Glutamatergic neuron (in vitro differentiated cells): ENCODE measurements at regions not wholly inside any gene's neighbourhood (a gene's known extent, or its start where the extent isn't known, plus 50 kb on each side); places are given as distances from the start of the nearest gene placed in this dataset.

Experiments
- DNase-seq: peaks from one replicate; pipeline ENCODE4 v3.0.0; 2022
- H3K27ac Mint-ChIP-seq: one replicate; pipeline ENCODE4 v1.8.0; 2020; ENCODE audit warnings: mild to moderate bottlenecking, mixed read lengths, inconsistent platforms; ENCODE audit not compliant: unreplicated experiment
- H3K27me3 Mint-ChIP-seq: one replicate; pipeline ENCODE4 v1.8.0; 2020; ENCODE audit warnings: mild to moderate bottlenecking, moderate library complexity, mixed read lengths, inconsistent platforms; ENCODE audit not compliant: unreplicated experiment
- H3K36me3 Mint-ChIP-seq: one replicate; pipeline ENCODE4 v1.8.0; 2020; ENCODE audit warnings: mild to moderate bottlenecking, mixed read lengths, inconsistent platforms; ENCODE audit not compliant: unreplicated experiment
- H3K4me1 Mint-ChIP-seq: one replicate; pipeline ENCODE4 v1.8.0; 2020; ENCODE audit warnings: mild to moderate bottlenecking, low read depth, mixed read lengths, inconsistent platforms; ENCODE audit not compliant: unreplicated experiment
- H3K4me3 Mint-ChIP-seq: one replicate; pipeline ENCODE4 v1.8.0; 2020; ENCODE audit warnings: mild to moderate bottlenecking, mixed read lengths, inconsistent platforms; ENCODE audit not compliant: unreplicated experiment
- H3K9me3 Mint-ChIP-seq: one replicate; pipeline ENCODE4 v1.8.0; 2020; ENCODE audit warnings: mild to moderate bottlenecking, moderate library complexity, mixed read lengths, inconsistent platforms; ENCODE audit not compliant: unreplicated experiment
- CTCF ChIP-seq: fragments of 200-600 bp; sonication (generic); IDR thresholded peaks from one replicate; pipeline ENCODE4 v1.5.0; 2021; ENCODE audit not compliant: partially characterized antibody, unreplicated experiment

- H3K27ac Mint-ChIP-seq, result no peak overlapping the region
Observed at GRCh38 chr15:100801256-100801900, 78.3 kb upstream of the ALDH1A3 start.

GRCh38 chr15:100802421-100803170 lies 77.0 kb upstream of the ALDH1A3 start:
- peaks cover 6% of the 10 kb centered on the region for H3K9me3 Mint-ChIP-seq
- no peak overlapping the region for H3K27ac Mint-ChIP-seq
- no peak overlapping the region for H3K4me3 Mint-ChIP-seq
- no peak for TF ChIP-seq CTCF
- H3K36me3 Mint-ChIP-seq, result peaks cover 9% of the 10 kb centered on the region
- H3K27me3 Mint-ChIP-seq, result no peaks in the 10 kb centered on the region
- DNase-seq, result no peak
- peaks cover 2% of the 10 kb centered on the region for H3K4me1 Mint-ChIP-seq

More at GRCh38 chr15:100801256-100801900, 78.3 kb upstream of the ALDH1A3 start:
- Mint-ChIP-seq H3K36me3 (peaks cover 9% of the 10 kb centered on the region), H3K4me1 (peaks cover 2% of the 10 kb centered on the region), H3K27me3 (no peaks in the 10 kb centered on the region), H3K4me3 (no peak overlapping the region), H3K9me3 (peaks cover 6% of the 10 kb centered on the region)
- TF ChIP-seq CTCF, result no peak
- no peak for DNase-seq

GRCh38 chr15:100803171-100803440 lies 76.5 kb upstream of the ALDH1A3 start:
- H3K9me3 Mint-ChIP-seq, result peaks cover 6% of the 10 kb centered on the region
- TF ChIP-seq CTCF, result no peak
- no peak for DNase-seq
- H3K27me3 Mint-ChIP-seq, result no peaks in the 10 kb centered on the region
- H3K27ac Mint-ChIP-seq, result no peak overlapping the region
- H3K4me1 Mint-ChIP-seq, result peaks cover 2% of the 10 kb centered on the region
- no peak overlapping the region for H3K4me3 Mint-ChIP-seq
- H3K36me3 Mint-ChIP-seq, result peaks cover 9% of the 10 kb centered on the region

GRCh38 chr15:100806157-100806556 lies 73.5 kb upstream of the ALDH1A3 start:
- no peak for TF ChIP-seq CTCF
- no peak for DNase-seq
- Mint-ChIP-seq H3K27me3 (peaks cover 2% of the 10 kb centered on the region), H3K4me1 (peaks cover 2% of the 10 kb centered on the region), H3K27ac (no peak overlapping the region), H3K9me3 (peaks cover 2% of the 10 kb centered on the region), H3K36me3 (peaks cover 3% of the 10 kb centered on the region), H3K4me3 (no peak overlapping the region)

- Mint-ChIP-seq H3K4me1 (peaks cover 2% of the 10 kb centered on the region), H3K36me3 (peaks cover 3% of the 10 kb centered on the region), H3K27ac (no peak overlapping the region), H3K4me3 (no peak overlapping the region), H3K27me3 (peaks cover 2% of the 10 kb centered on the region), H3K9me3 (peaks cover 2% of the 10 kb centered on the region)
- no peak for DNase-seq
- TF ChIP-seq CTCF, result no peak
Observed at GRCh38 chr15:100807028-100807427, 72.6 kb upstream of the ALDH1A3 start.
